ENCODE measurements at regions not wholly inside any gene's neighbourhood (a gene's known extent, or its start where the extent isn't known, plus 50 kb on each side); places are given as distances from the start of the nearest gene placed in this dataset.

GRCh38 chr13:50448535-50448998, 394.9 kb downstream of the DLEU7 start:
- no peak for DNase-seq
- Histone ChIP-seq H2AFZ (no peak overlapping the region), H3K9ac (no peak overlapping the region), H3K4me1 (ENCODE audit: insufficient read depth) (0 out of 2 replicates have a peak, but pooled peaks cover 6% of the 10 kb centered on the region), H3K4me2 (ENCODE audit: unreplicated experiment) (no peak overlapping the region), H3K27ac (no peak overlapping the region), H3K9me2 (ENCODE audit: insufficient read depth) (no peaks in the 10 kb centered on the region), H3K9me3 (ENCODE audit: low read depth) (no peaks in the 10 kb centered on the region), H4K20me1 (ENCODE audit: insufficient read depth) (no peaks in the 10 kb centered on the region), H3K79me2 (ENCODE audit: insufficient read depth) (no peaks in the 10 kb centered on the region), H3K27me3 (replicated peaks; ENCODE audit: insufficient read depth) (no peaks in the 10 kb centered on the region), H3F3A (ENCODE audit: insufficient read depth) (no peaks in the 10 kb centered on the region; the same call in 1 of the 2 replicates), H3K4me3 (no peak overlapping the region), H3K36me3 (ENCODE audit: low read depth) (no peaks in the 10 kb centered on the region)
- no peak for TF ChIP-seq EZH2phosphoT487 (IDR thresholded peaks at IDR 0.05; ENCODE audit: insufficient read depth, low read depth)
- no peak for TF ChIP-seq EZH2 (IDR thresholded peaks at IDR 0.05; ENCODE audit: insufficient read depth, poor library complexity, severe bottlenecking)
- in situ Hi-C loops (cut with MboI), result no loop called here
- 42 to 58% methylated on average over 1 of the region's 1 CpG for WGBS, 2 experiments (ENCODE audit: low coverage in 1 of 2, low lambda C conversion rate in 2 of 2, missing lambda C conversion rate in 2 of 2)

GRCh38 chr13:50449465-50449864, 394.0 kb downstream of the DLEU7 start:
- no peaks in the 10 kb centered on the region for H3K79me2 ChIP-seq (ENCODE audit: insufficient read depth)
- H3F3A ChIP-seq (ENCODE audit: insufficient read depth), result no peaks in the 10 kb centered on the region; the same call in 1 of the 2 replicates
- H3K27me3 ChIP-seq (replicated peaks; ENCODE audit: insufficient read depth), result no peaks in the 10 kb centered on the region
- no peak overlapping the region for H3K27ac ChIP-seq
- 96 to 100% methylated on average over 2 of the region's 2 CpGs for WGBS, 2 experiments (ENCODE audit: low coverage in 1 of 2, low lambda C conversion rate in 2 of 2, missing lambda C conversion rate in 2 of 2)
- no peak overlapping the region for H3K4me2 ChIP-seq (ENCODE audit: unreplicated experiment)
- H3K9me3 ChIP-seq (ENCODE audit: low read depth), result no peaks in the 10 kb centered on the region
- H3K9ac ChIP-seq, result no peak overlapping the region
- in situ Hi-C loops (cut with MboI), result no loop called here
- H2AFZ ChIP-seq, result no peak overlapping the region
- H3K4me3 ChIP-seq, result no peak overlapping the region
- H3K4me1 ChIP-seq (ENCODE audit: insufficient read depth), result 0 out of 2 replicates have a peak, but pooled peaks cover 6% of the 10 kb centered on the region
- TF ChIP-seq EZH2phosphoT487 (IDR thresholded peaks at IDR 0.05; ENCODE audit: insufficient read depth, low read depth) (no peak), EZH2 (IDR thresholded peaks at IDR 0.05; ENCODE audit: insufficient read depth, poor library complexity, severe bottlenecking) (no peak)
- no peaks in the 10 kb centered on the region for H3K9me2 ChIP-seq (ENCODE audit: insufficient read depth)
- H4K20me1 ChIP-seq (ENCODE audit: insufficient read depth), result no peaks in the 10 kb centered on the region
- H3K36me3 ChIP-seq (ENCODE audit: low read depth), result no peaks in the 10 kb centered on the region
- no peak for DNase-seq

GRCh38 chr13:50450279-50450678, 393.2 kb downstream of the DLEU7 start:
- Histone ChIP-seq H3K4me2 (ENCODE audit: unreplicated experiment) (no peak overlapping the region), H2AFZ (no peak overlapping the region), H3K9me3 (ENCODE audit: low read depth) (no peaks in the 10 kb centered on the region), H4K20me1 (ENCODE audit: insufficient read depth) (no peaks in the 10 kb centered on the region), H3F3A (ENCODE audit: insufficient read depth) (no peaks in the 10 kb centered on the region; the same call in 1 of the 2 replicates), H3K9ac (no peak overlapping the region), H3K4me1 (ENCODE audit: insufficient read depth) (0 out of 2 replicates have a peak, but pooled peaks cover 6% of the 10 kb centered on the region), H3K36me3 (ENCODE audit: low read depth) (no peaks in the 10 kb centered on the region), H3K27ac (no peak overlapping the region), H3K79me2 (ENCODE audit: insufficient read depth) (no peaks in the 10 kb centered on the region), H3K4me3 (no peak overlapping the region), H3K27me3 (replicated peaks; ENCODE audit: insufficient read depth) (no peaks in the 10 kb centered on the region), H3K9me2 (ENCODE audit: insufficient read depth) (no peaks in the 10 kb centered on the region)
- in situ Hi-C loops (cut with MboI), result no loop called here
- DNase-seq, result no peak
- TF ChIP-seq EZH2phosphoT487 (IDR thresholded peaks at IDR 0.05; ENCODE audit: insufficient read depth, low read depth) (no peak), EZH2 (IDR thresholded peaks at IDR 0.05; ENCODE audit: insufficient read depth, poor library complexity, severe bottlenecking) (no peak)
- 83 to 93% methylated on average over 2 of the region's 2 CpGs for WGBS, 2 experiments (ENCODE audit: low coverage in 1 of 2, low lambda C conversion rate in 2 of 2, missing lambda C conversion rate in 2 of 2)

GRCh38 chr13:50451609-50452008, 391.9 kb downstream of the DLEU7 start:
- TF ChIP-seq EZH2 (IDR thresholded peaks at IDR 0.05; ENCODE audit: insufficient read depth, poor library complexity, severe bottlenecking) (no peak), EZH2phosphoT487 (IDR thresholded peaks at IDR 0.05; ENCODE audit: insufficient read depth, low read depth) (no peak)
- H4K20me1 ChIP-seq (ENCODE audit: insufficient read depth), result no peaks in the 10 kb centered on the region
- H3K4me2 ChIP-seq (ENCODE audit: unreplicated experiment), result no peak overlapping the region
- WGBS, 2 experiments (ENCODE audit: low coverage in 1 of 2, low lambda C conversion rate in 2 of 2, missing lambda C conversion rate in 2 of 2), result 56% methylated on average over 3 of the region's 3 CpGs
- no peaks in the 10 kb centered on the region for H3K9me3 ChIP-seq (ENCODE audit: low read depth)
- no peaks in the 10 kb centered on the region for H3K79me2 ChIP-seq (ENCODE audit: insufficient read depth)
- no peak overlapping the region for H2AFZ ChIP-seq
- in situ Hi-C loops (cut with MboI), result no loop called here
- no peak for DNase-seq
- no peak overlapping the region for H3K4me3 ChIP-seq
- H3K27ac ChIP-seq, result no peak overlapping the region
- no peaks in the 10 kb centered on the region for H3K36me3 ChIP-seq (ENCODE audit: low read depth)
- H3K9ac ChIP-seq, result no peak overlapping the region
- no peaks in the 10 kb centered on the region for H3K27me3 ChIP-seq (replicated peaks; ENCODE audit: insufficient read depth)
- no peaks in the 10 kb centered on the region; the same call in 1 of the 2 replicates for H3F3A ChIP-seq (ENCODE audit: insufficient read depth)
- H3K9me2 ChIP-seq (ENCODE audit: insufficient read depth), result no peaks in the 10 kb centered on the region
- 0 out of 2 replicates have a peak, but pooled peaks cover 6% of the 10 kb centered on the region for H3K4me1 ChIP-seq (ENCODE audit: insufficient read depth)

Data from GM23248 (cell line).